Panc1 (cell line): ENCODE measurements at regions not wholly inside any gene's neighbourhood (a gene's known extent, or its start where the extent isn't known, plus 50 kb on each side); places are given as distances from the start of the nearest gene placed in this dataset.
"Not testable (repeated sequence)": the region's sequence is repeated elsewhere in the genome, so short reads cannot be mapped to it uniquely, and the experiment has no call there.

Experiments
- ATAC-seq: fragments of 200-7000 bp; cut with Tn5 transposase; 2 replicates; pipeline ENCODE4 v1.9.1; 2020; ENCODE audit warnings: mild to moderate bottlenecking, moderate library complexity
- BruUV-seq: library from RNA; stranded (reverse); fragments of 400-500 nt; replicated peaks from 2 replicates; lab custom pipeline; 2021; lab: Mats Ljungman, UMichigan
- CTCF ChIA-PET: fragments of 300-600 bp; sonication (Branson Sonifier 250); formaldehyde crosslinking; loops from one replicate; lab custom pipeline; 2022; ENCODE audit warnings: antibody characterized with exemption; lab: Charles Lee
- POLR2A ChIA-PET: fragments of 300-600 bp; sonication (Branson Sonifier 250); formaldehyde crosslinking; loops from one replicate; lab custom pipeline; 2022; ENCODE audit warnings: antibody characterized with exemption; lab: Charles Lee
- DNase-seq: peaks from one replicate; pipeline ENCODE4 v3.0.0-alpha.2; 2010; ENCODE audit warnings: low read depth, low spot score
- H3K27ac ChIP-seq: 2 replicates; pipeline ENCODE4 v1.5.1; 2011; ENCODE audit warnings: mild to moderate bottlenecking, low read length, inconsistent platforms
- H3K27me3 ChIP-seq: fragments of 200-500 bp; sonication (Bioruptor generic); 2 replicates; pipeline ENCODE4 v1.6.0; 2014; ENCODE audit warnings: low read length, inconsistent platforms; ENCODE audit not compliant: control insufficient read depth, insufficient read depth
- H3K36me3 ChIP-seq: fragments of 200-500 bp; sonication (Bioruptor generic); 2 replicates; pipeline ENCODE4 v1.5.1; 2014; ENCODE audit warnings: inconsistent platforms, mild to moderate bottlenecking, low read length, moderate library complexity; ENCODE audit not compliant: control insufficient read depth, insufficient read depth
- H3K4me1 ChIP-seq: 2 replicates; pipeline ENCODE4 v1.5.1; 2011; ENCODE audit warnings: inconsistent platforms, mild to moderate bottlenecking, low read length, moderate library complexity; ENCODE audit not compliant: control insufficient read depth, insufficient read depth
- H3K4me3 ChIP-seq, 2 experiments: 2 replicates each; pipeline ENCODE4 v1.5.1; 2011 to 2012; ENCODE audit warnings: low read depth in 2 of 2, low read length in 2 of 2, mild to moderate bottlenecking in 2 of 2, inconsistent platforms in 1 of 2, moderate library complexity in 1 of 2
- H3K9me3 ChIP-seq: fragments of 200-500 bp; sonication (Bioruptor generic); 2 replicates; pipeline ENCODE4 v1.5.1; 2014; ENCODE audit warnings: low read depth, mild to moderate bottlenecking, inconsistent platforms, low read length, moderate library complexity; ENCODE audit not compliant: control insufficient read depth, insufficient read depth
- CTCF ChIP-seq: fragments of 450-650 bp; IDR thresholded peaks from 2 replicates; pipeline ENCODE4 v1.5.1; 2017; ENCODE audit warnings: mild to moderate bottlenecking
- POLR2AphosphoS5 ChIP-seq: IDR thresholded peaks from 2 replicates; pipeline ENCODE4 v1.6.1; 2012; ENCODE audit warnings: mild to moderate bottlenecking, low read depth, low read length, moderate library complexity
- REST ChIP-seq, 2 experiments: IDR thresholded peaks; 2 replicates each; pipeline ENCODE4 v1.6.1; 2011 to 2012; ENCODE audit warnings: low read depth in 2 of 2, control low read depth in 1 of 2, low read length in 1 of 2, mild to moderate bottlenecking in 1 of 2, moderate library complexity in 1 of 2; ENCODE audit not compliant: insufficient read depth in 1 of 2
- SIN3A ChIP-seq: IDR thresholded peaks from 2 replicates; pipeline ENCODE4 v1.6.1; 2012; ENCODE audit warnings: low read depth, mild to moderate bottlenecking, low read length, moderate library complexity, borderline replicate concordance; ENCODE audit not compliant: insufficient read depth
- TCF7L2 ChIP-seq: IDR thresholded peaks from 2 replicates; pipeline ENCODE4 v1.6.1; 2011; ENCODE audit warnings: mild to moderate bottlenecking, low read depth, low read length, inconsistent platforms
- in situ Hi-C: cut with HindIII; loops from 2 replicates; pipeline ENCODE4 v1.10.0; 2016; ENCODE audit warnings: low sequenced_read_pairs, low pct_unique_long_range_greater_than_20kb
- intact Hi-C: fragments of 100-400 bp; cut with micrococcal nuclease; formaldehyde crosslinking; loops from one replicate; pipeline ENCODE4 v1.10.0; 2022; ENCODE audit not compliant: unreplicated experiment

GRCh38 chr1:117717980-117718379, 112.1 kb downstream of the TENT5C start:
- H3K4me3 ChIP-seq, H3K4me1 ChIP-seq, CTCF ChIA-PET, H3K27me3 ChIP-seq, H3K9me3 ChIP-seq, DNase-seq, H3K36me3 ChIP-seq, intact Hi-C loops, BruUV-seq, POLR2A ChIA-PET, ATAC-seq, H3K27ac ChIP-seq, in situ Hi-C loops: not testable (repeated sequence)

DNA sequence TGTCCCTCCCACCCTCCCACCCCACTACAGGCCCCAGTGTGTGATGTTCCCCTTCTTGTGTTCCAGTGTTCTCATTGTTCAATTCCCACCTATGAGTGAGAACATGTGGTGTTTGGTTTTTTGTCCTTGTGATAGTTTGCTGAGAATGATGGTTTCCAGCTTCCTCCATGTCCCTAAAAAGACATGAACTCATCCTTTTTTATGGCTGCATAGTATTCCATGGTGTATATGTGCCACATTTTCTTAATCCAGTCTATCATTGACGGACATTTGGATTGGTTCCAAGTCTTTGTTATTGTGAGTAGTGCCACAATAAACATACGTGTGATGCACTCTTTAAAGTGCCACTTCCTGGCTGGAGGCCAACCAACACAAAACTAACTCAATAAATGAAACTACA, 112.7 kb downstream of the TENT5C start:
- ATAC-seq, DNase-seq, H3K4me1 ChIP-seq, CTCF ChIA-PET, H3K9me3 ChIP-seq, intact Hi-C loops, H3K4me3 ChIP-seq, H3K36me3 ChIP-seq, H3K27ac ChIP-seq, H3K27me3 ChIP-seq, POLR2A ChIA-PET, in situ Hi-C loops, BruUV-seq: not testable (repeated sequence)

DNA sequence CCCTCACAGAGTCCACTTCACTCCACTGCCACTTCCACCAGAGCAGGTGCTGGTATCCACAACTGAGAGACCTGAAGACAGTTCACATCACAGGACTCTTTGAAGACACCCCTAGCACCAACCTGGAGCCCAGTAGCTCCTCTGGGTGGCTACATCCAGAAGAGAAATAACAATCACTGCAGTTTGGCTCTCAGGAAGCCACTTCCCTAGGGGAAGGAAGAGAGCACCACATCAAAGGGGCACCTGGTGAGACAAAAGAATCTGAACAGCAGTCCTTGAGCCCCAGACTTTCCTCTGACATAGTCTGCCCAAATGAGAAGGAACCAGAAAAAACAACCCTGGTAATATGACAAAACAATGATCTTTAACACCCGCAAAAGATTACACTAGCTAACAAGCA, 113.2 kb downstream of the TENT5C start:
- H3K4me1 ChIP-seq = no peaks in the 10 kb centered on the region
- DNase-seq (no peak), ATAC-seq (no peak)
- in situ Hi-C loops = no loop called here
- no peaks in the 10 kb centered on the region for H3K9me3 ChIP-seq
- ChIA-PET POLR2A (no interaction called here), CTCF (no interaction called here)
- BruUV-seq = no TSS peak
- H3K27ac ChIP-seq = no peak overlapping the region
- intact Hi-C loops = no loop called here
- H3K4me3 ChIP-seq = no peak overlapping the region
- no peaks in the 10 kb centered on the region for H3K27me3 ChIP-seq
- no peaks in the 10 kb centered on the region for H3K36me3 ChIP-seq
- no peak for TF ChIP-seq POLR2AphosphoS5
- TF ChIP-seq SIN3A = no peak
- TF ChIP-seq REST (IDR thresholded peaks at IDR 0.05; ENCODE audit: insufficient read depth in 1 of 2, low read depth in 2 of 2, low read length in 1 of 2) = no peak

DNA sequence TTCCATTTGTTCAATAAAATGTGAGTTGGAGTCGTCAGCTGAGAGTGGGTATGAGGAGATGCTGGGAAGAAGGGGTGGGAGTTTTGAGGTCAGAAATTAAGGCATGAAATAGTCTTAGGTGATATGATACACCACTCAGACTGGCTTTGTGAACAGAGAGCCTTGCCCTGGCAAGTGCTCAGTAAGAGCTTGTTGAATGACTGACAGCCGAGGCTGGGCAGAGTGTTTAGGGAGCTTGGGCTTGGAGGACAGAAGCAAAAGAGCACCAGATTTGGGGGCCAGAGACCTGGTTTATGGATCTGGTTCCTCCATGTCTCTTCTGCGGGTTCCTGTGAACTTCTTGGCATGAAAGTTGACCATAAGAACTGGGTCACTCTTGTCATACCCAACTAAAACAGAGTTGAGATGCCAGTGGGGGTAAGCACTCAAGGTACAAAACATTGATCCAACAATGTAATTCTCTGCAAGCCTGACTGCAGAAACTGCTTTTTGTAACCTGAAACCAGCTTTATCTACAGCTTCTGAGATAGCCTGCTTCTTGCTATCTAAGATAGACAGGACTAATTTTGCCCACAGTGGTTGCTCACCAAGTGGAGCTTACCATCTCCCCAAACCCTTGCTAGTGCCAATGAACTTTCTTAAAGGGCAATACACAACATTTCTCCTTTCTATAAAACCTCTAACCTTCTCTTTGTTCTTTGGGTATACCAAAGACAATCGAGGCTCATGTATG, 126.4 kb downstream of the TENT5C start:
- in situ Hi-C loops = no loop called here
- Histone ChIP-seq H3K27me3 (no peaks in the 10 kb centered on the region), H3K36me3 (no peaks in the 10 kb centered on the region), H3K4me1 (no peaks in the 10 kb centered on the region), H3K27ac (no peak overlapping the region), H3K4me3 (no peak overlapping the region), H3K9me3 (no peaks in the 10 kb centered on the region)
- BruUV-seq = no TSS peak
- DNase-seq (no peak), ATAC-seq (no peak)
- CTCF ChIA-PET = no interaction called here
- intact Hi-C loops = no loop called here
- no peak for TF ChIP-seq SIN3A
- no peak for TF ChIP-seq TCF7L2
- no peak for TF ChIP-seq CTCF
- TF ChIP-seq REST (IDR thresholded peaks at IDR 0.05; ENCODE audit: insufficient read depth in 1 of 2, low read depth in 2 of 2, low read length in 1 of 2) = no peak
- no peak for TF ChIP-seq POLR2AphosphoS5
- POLR2A ChIA-PET = no interaction called here
